ENCODE measurements at regions not wholly inside any gene's neighbourhood (a gene's known extent, or its start where the extent isn't known, plus 50 kb on each side); places are given as distances from the start of the nearest gene placed in this dataset.
"Not testable (repeated sequence)": the region's sequence is repeated elsewhere in the genome, so short reads cannot be mapped to it uniquely, and the experiment has no call there.

GRCh38 chr1:189977184-189977583, 500.5 kb downstream of the BRINP3 start:
- WGBS, 2 donors, result 81 to 98% methylated on average over 2 of the region's 2 CpGs
- H3K9me3 ChIP-seq (ENCODE audit: control insufficient read depth in 2 of 2, insufficient read depth in 1 of 2, low read depth in 1 of 2, low read length in 1 of 2), result peaks cover 0 to 6% of the 10 kb centered on the region in 2 donors

GRCh38 chr1:189983166-189983890, 494.3 kb downstream of the BRINP3 start:
- WGBS, 2 donors, result 41 to 43% methylated on average over 3 of the region's 3 CpGs
- Histone ChIP-seq H3K27me3 (ENCODE audit: control insufficient read depth in 1 of 2, insufficient read depth in 2 of 2, low read length in 2 of 2) (no peaks in the 10 kb centered on the region), H3K9me3 (ENCODE audit: control insufficient read depth in 2 of 2, insufficient read depth in 1 of 2, low read depth in 1 of 2, low read length in 1 of 2) (no peaks in the 10 kb centered on the region), H3K27ac (ENCODE audit: low read depth in 2 of 2, low read length in 1 of 2) (no peak overlapping the region), H3K4me1 (ENCODE audit: control insufficient read depth in 2 of 2, insufficient read depth in 2 of 2, low read length in 1 of 2) (no peaks in the 10 kb centered on the region), H3K36me3 (ENCODE audit: control insufficient read depth in 2 of 2, insufficient read depth in 2 of 2, low read length in 1 of 2) (no peaks in the 10 kb centered on the region), H3K4me3 (ENCODE audit: low read depth in 1 of 2, low read length in 2 of 2) (no peak overlapping the region)

More at GRCh38 chr1:189977184-189977583, 500.5 kb downstream of the BRINP3 start:
- no peaks in the 10 kb centered on the region for H3K4me1 ChIP-seq (ENCODE audit: control insufficient read depth in 2 of 2, insufficient read depth in 2 of 2, low read length in 1 of 2)
- no peak overlapping the region for H3K27ac ChIP-seq (ENCODE audit: low read depth in 2 of 2, low read length in 1 of 2)
- no peak overlapping the region for H3K4me3 ChIP-seq (ENCODE audit: low read depth in 1 of 2, low read length in 2 of 2)
- H3K36me3 ChIP-seq (ENCODE audit: control insufficient read depth in 2 of 2, insufficient read depth in 2 of 2, low read length in 1 of 2), result no peaks in the 10 kb centered on the region
- H3K27me3 ChIP-seq (ENCODE audit: control insufficient read depth in 1 of 2, insufficient read depth in 2 of 2, low read length in 2 of 2), result no peaks in the 10 kb centered on the region

- H3K4me1 ChIP-seq (ENCODE audit: control insufficient read depth in 2 of 2, insufficient read depth in 2 of 2, low read length in 1 of 2), result no peaks in the 10 kb centered on the region
- H3K9me3 ChIP-seq (ENCODE audit: control insufficient read depth in 2 of 2, insufficient read depth in 1 of 2, low read depth in 1 of 2, low read length in 1 of 2), result no peaks in the 10 kb centered on the region
- no peak overlapping the region for H3K27ac ChIP-seq (ENCODE audit: low read depth in 2 of 2, low read length in 1 of 2)
- no peak overlapping the region for H3K4me3 ChIP-seq (ENCODE audit: low read depth in 1 of 2, low read length in 2 of 2)
- no peaks in the 10 kb centered on the region for H3K27me3 ChIP-seq (ENCODE audit: control insufficient read depth in 1 of 2, insufficient read depth in 2 of 2, low read length in 2 of 2)
- no peaks in the 10 kb centered on the region for H3K36me3 ChIP-seq (ENCODE audit: control insufficient read depth in 2 of 2, insufficient read depth in 2 of 2, low read length in 1 of 2)
Observed at GRCh38 chr1:189986516-189986915, 491.1 kb downstream of the BRINP3 start.

- Histone ChIP-seq H3K36me3 (ENCODE audit: control insufficient read depth in 2 of 2, insufficient read depth in 2 of 2, low read length in 1 of 2) (no peaks in the 10 kb centered on the region), H3K4me3 (ENCODE audit: low read depth in 1 of 2, low read length in 2 of 2) (no peak overlapping the region), H3K27me3 (ENCODE audit: control insufficient read depth in 1 of 2, insufficient read depth in 2 of 2, low read length in 2 of 2) (no peaks in the 10 kb centered on the region), H3K4me1 (ENCODE audit: control insufficient read depth in 2 of 2, insufficient read depth in 2 of 2, low read length in 1 of 2) (no peaks in the 10 kb centered on the region), H3K27ac (ENCODE audit: low read depth in 2 of 2, low read length in 1 of 2) (no peak overlapping the region), H3K9me3 (ENCODE audit: control insufficient read depth in 2 of 2, insufficient read depth in 1 of 2, low read depth in 1 of 2, low read length in 1 of 2) (no peaks in the 10 kb centered on the region)
- 61 to 72% methylated on average over 2 of the region's 2 CpGs for WGBS, 2 donors
Observed at GRCh38 chr1:189987509-189987908, 490.2 kb downstream of the BRINP3 start.

- H3K27me3 ChIP-seq (ENCODE audit: control insufficient read depth in 1 of 2, insufficient read depth in 2 of 2, low read length in 2 of 2), result no peaks in the 10 kb centered on the region
- no peaks in the 10 kb centered on the region for H3K4me1 ChIP-seq (ENCODE audit: control insufficient read depth in 2 of 2, insufficient read depth in 2 of 2, low read length in 1 of 2)
- no peak overlapping the region for H3K4me3 ChIP-seq (ENCODE audit: low read depth in 1 of 2, low read length in 2 of 2)
- no peaks in the 10 kb centered on the region for H3K36me3 ChIP-seq (ENCODE audit: control insufficient read depth in 2 of 2, insufficient read depth in 2 of 2, low read length in 1 of 2)
- H3K9me3 ChIP-seq (ENCODE audit: control insufficient read depth in 2 of 2, insufficient read depth in 1 of 2, low read depth in 1 of 2, low read length in 1 of 2), result peaks cover 0 to 4% of the 10 kb centered on the region in 2 donors
- H3K27ac ChIP-seq (ENCODE audit: low read depth in 2 of 2, low read length in 1 of 2), result no peak overlapping the region
- 87 to 90% methylated on average over 12 of the region's 12 CpGs for WGBS, 2 donors
Observed at GRCh38 chr1:189992856-189993255, 484.8 kb downstream of the BRINP3 start.

- WGBS, 2 donors, result 61 to 62% methylated on average over 3 of the region's 3 CpGs
- Histone ChIP-seq H3K4me3 (ENCODE audit: low read depth in 1 of 2, low read length in 2 of 2) (no peak overlapping the region), H3K4me1 (ENCODE audit: control insufficient read depth in 2 of 2, insufficient read depth in 2 of 2, low read length in 1 of 2) (no peaks in the 10 kb centered on the region), H3K9me3 (ENCODE audit: control insufficient read depth in 2 of 2, insufficient read depth in 1 of 2, low read depth in 1 of 2, low read length in 1 of 2) (no peaks in the 10 kb centered on the region), H3K27me3 (ENCODE audit: control insufficient read depth in 1 of 2, insufficient read depth in 2 of 2, low read length in 2 of 2) (no peaks in the 10 kb centered on the region), H3K36me3 (ENCODE audit: control insufficient read depth in 2 of 2, insufficient read depth in 2 of 2, low read length in 1 of 2) (no peaks in the 10 kb centered on the region), H3K27ac (ENCODE audit: low read depth in 2 of 2, low read length in 1 of 2) (no peak overlapping the region)
Observed at GRCh38 chr1:190000365-190000872, 477.2 kb downstream of the BRINP3 start.

GRCh38 chr1:190001187-190001586, 476.5 kb downstream of the BRINP3 start:
- H3K27ac ChIP-seq (ENCODE audit: low read depth in 2 of 2, low read length in 1 of 2), result no peak overlapping the region
- WGBS, 2 donors, result 82 to 89% methylated on average over 2 of the region's 2 CpGs
- no peaks in the 10 kb centered on the region for H3K9me3 ChIP-seq (ENCODE audit: control insufficient read depth in 2 of 2, insufficient read depth in 1 of 2, low read depth in 1 of 2, low read length in 1 of 2)
- H3K36me3 ChIP-seq (ENCODE audit: control insufficient read depth in 2 of 2, insufficient read depth in 2 of 2, low read length in 1 of 2), result no peaks in the 10 kb centered on the region
- no peak overlapping the region for H3K4me3 ChIP-seq (ENCODE audit: low read depth in 1 of 2, low read length in 2 of 2)
- no peaks in the 10 kb centered on the region for H3K4me1 ChIP-seq (ENCODE audit: control insufficient read depth in 2 of 2, insufficient read depth in 2 of 2, low read length in 1 of 2)
- H3K27me3 ChIP-seq (ENCODE audit: control insufficient read depth in 1 of 2, insufficient read depth in 2 of 2, low read length in 2 of 2), result no peaks in the 10 kb centered on the region

- H3K9me3 ChIP-seq (ENCODE audit: control insufficient read depth in 2 of 2, insufficient read depth in 1 of 2, low read depth in 1 of 2, low read length in 1 of 2), result no peaks in the 10 kb centered on the region
- H3K4me3 ChIP-seq (ENCODE audit: low read depth in 1 of 2, low read length in 2 of 2), result no peak overlapping the region
- no peaks in the 10 kb centered on the region for H3K36me3 ChIP-seq (ENCODE audit: control insufficient read depth in 2 of 2, insufficient read depth in 2 of 2, low read length in 1 of 2)
- no peaks in the 10 kb centered on the region for H3K4me1 ChIP-seq (ENCODE audit: control insufficient read depth in 2 of 2, insufficient read depth in 2 of 2, low read length in 1 of 2)
- H3K27me3 ChIP-seq (ENCODE audit: control insufficient read depth in 1 of 2, insufficient read depth in 2 of 2, low read length in 2 of 2), result no peaks in the 10 kb centered on the region
- no peak overlapping the region for H3K27ac ChIP-seq (ENCODE audit: low read depth in 2 of 2, low read length in 1 of 2)
Observed at GRCh38 chr1:190003376-190003775, 474.3 kb downstream of the BRINP3 start.

- Histone ChIP-seq H3K27ac (ENCODE audit: low read depth in 2 of 2, low read length in 1 of 2) (no peak overlapping the region), H3K27me3 (ENCODE audit: control insufficient read depth in 1 of 2, insufficient read depth in 2 of 2, low read length in 2 of 2) (no peaks in the 10 kb centered on the region), H3K36me3 (ENCODE audit: control insufficient read depth in 2 of 2, insufficient read depth in 2 of 2, low read length in 1 of 2) (no peaks in the 10 kb centered on the region), H3K4me3 (ENCODE audit: low read depth in 1 of 2, low read length in 2 of 2) (no peak overlapping the region), H3K9me3 (ENCODE audit: control insufficient read depth in 2 of 2, insufficient read depth in 1 of 2, low read depth in 1 of 2, low read length in 1 of 2) (no peaks in the 10 kb centered on the region), H3K4me1 (ENCODE audit: control insufficient read depth in 2 of 2, insufficient read depth in 2 of 2, low read length in 1 of 2) (no peaks in the 10 kb centered on the region)
- WGBS, 2 donors, result 87% methylated on average over 4 of the region's 4 CpGs
Observed at GRCh38 chr1:190011585-190011984, 466.1 kb downstream of the BRINP3 start.

- WGBS, 2 donors, result 93 to 96% methylated on average over 16 of the region's 16 CpGs
- not testable (repeated sequence) for H3K36me3 ChIP-seq (ENCODE audit: control insufficient read depth in 2 of 2, insufficient read depth in 2 of 2, low read length in 1 of 2); H3K27ac ChIP-seq (ENCODE audit: low read depth in 2 of 2, low read length in 1 of 2); H3K9me3 ChIP-seq (ENCODE audit: control insufficient read depth in 2 of 2, insufficient read depth in 1 of 2, low read depth in 1 of 2, low read length in 1 of 2); H3K27me3 ChIP-seq (ENCODE audit: control insufficient read depth in 1 of 2, insufficient read depth in 2 of 2, low read length in 2 of 2); H3K4me3 ChIP-seq (ENCODE audit: low read depth in 1 of 2, low read length in 2 of 2); H3K4me1 ChIP-seq (ENCODE audit: control insufficient read depth in 2 of 2, insufficient read depth in 2 of 2, low read length in 1 of 2)
Observed at GRCh38 chr1:190019151-190019550, 458.5 kb downstream of the BRINP3 start.
